RCC 7860 (cell line): ENCODE measurements at regions not wholly inside any gene's neighbourhood (a gene's known extent, or its start where the extent isn't known, plus 50 kb on each side); places are given as distances from the start of the nearest gene placed in this dataset.
"Not testable (repeated sequence)": the region's sequence is repeated elsewhere in the genome, so short reads cannot be mapped to it uniquely, and the experiment has no call there.

Experiments
- DNase-seq: peaks from one replicate; pipeline ENCODE4 v3.0.0-alpha.2; 2015; ENCODE audit warnings: low spot score
- FAIRE-seq: peaks from 2 replicates; lab custom pipeline; 2012; peaks lifted over from hg19 to GRCh38; lab: Jason Lieb, UNC

DNA sequence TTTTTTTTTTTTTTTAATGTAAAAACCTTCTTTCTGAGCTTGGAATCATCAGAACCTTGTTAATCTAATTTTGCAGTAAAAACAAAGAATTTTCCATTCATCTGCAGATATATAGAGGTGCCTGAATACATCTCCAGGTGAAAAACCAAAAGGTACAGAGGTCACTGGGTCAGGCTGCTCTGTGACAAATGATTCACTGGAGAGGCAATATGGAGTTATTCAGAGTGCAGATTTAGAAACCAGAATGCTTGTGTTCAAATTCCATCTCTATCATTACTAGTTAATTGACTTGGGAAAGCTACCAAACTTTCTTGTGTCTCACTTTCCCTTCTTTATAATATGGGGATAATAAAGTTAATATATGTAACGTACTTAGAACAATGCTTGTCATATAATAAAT lies 51.5 kb upstream of the C1orf53 start:
- DNase-seq = no peak
- no peak for FAIRE-seq

- DNase-seq = no peak
- FAIRE-seq = no peak
Observed at GRCh38 chr1:197850042-197850441, 52.4 kb upstream of the C1orf53 start.

- no peak for DNase-seq
Observed at GRCh38 chr1:197848350-197848749, 54.1 kb upstream of the C1orf53 start.

GRCh38 chr1:197845886-197846285 lies 56.5 kb upstream of the C1orf53 start:
- no peak for DNase-seq
- no peak for FAIRE-seq

More at GRCh38 chr1:197848350-197848749, 54.1 kb upstream of the C1orf53 start:
- no peak for FAIRE-seq

- no peak for FAIRE-seq
- no peak for DNase-seq
Observed at GRCh38 chr1:197844651-197845050, 57.8 kb upstream of the C1orf53 start.

DNA sequence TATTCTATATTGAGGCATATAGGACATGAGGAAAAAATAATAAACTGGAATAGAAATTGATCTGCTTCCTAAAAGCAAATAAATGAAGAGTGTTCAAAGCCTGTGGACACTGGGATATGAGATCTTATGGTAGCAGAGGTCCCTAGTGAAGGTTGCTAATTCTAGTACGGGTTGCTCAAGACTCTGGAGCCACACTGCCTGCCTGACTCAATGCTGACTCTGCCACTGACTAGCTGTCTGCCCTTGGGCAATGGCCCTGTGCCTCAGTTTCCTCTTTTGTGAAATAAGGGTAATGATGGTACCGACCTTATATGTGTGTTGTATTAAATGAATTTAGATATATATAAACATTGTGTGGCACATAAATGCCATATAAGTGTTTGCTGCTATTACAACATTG lies 59.0 kb upstream of the C1orf53 start:
- no peak for DNase-seq
- FAIRE-seq = no peak

DNA sequence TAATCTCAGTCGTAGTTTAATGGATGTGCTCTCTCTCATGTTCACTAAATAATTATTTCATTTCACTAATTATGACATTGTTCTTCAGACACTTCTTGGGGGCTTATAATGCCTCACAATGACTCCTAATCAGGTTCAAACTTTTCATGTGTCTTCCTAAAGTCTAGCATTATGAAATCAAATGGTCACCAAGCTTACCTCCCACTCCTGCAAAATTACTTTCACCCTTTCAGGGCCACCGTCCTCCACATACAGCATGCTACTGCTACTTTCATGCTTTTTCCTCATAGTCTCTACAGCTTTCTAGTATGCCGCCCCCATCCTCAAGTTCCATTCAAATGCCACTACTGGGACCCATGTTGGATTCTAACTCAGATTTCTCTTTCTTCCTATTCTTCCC lies 59.8 kb upstream of the C1orf53 start:
- no peak for DNase-seq
- no peak for FAIRE-seq

GRCh38 chr1:197841883-197842553 lies 60.4 kb upstream of the C1orf53 start:
- DNase-seq (no peak), FAIRE-seq (no peak)

GRCh38 chr1:197841158-197841557 lies 61.3 kb upstream of the C1orf53 start:
- no peak for DNase-seq
- no peak for FAIRE-seq

- FAIRE-seq, DNase-seq: not testable (repeated sequence)
Observed at GRCh38 chr1:197839786-197840185, 62.6 kb upstream of the C1orf53 start.

DNA sequence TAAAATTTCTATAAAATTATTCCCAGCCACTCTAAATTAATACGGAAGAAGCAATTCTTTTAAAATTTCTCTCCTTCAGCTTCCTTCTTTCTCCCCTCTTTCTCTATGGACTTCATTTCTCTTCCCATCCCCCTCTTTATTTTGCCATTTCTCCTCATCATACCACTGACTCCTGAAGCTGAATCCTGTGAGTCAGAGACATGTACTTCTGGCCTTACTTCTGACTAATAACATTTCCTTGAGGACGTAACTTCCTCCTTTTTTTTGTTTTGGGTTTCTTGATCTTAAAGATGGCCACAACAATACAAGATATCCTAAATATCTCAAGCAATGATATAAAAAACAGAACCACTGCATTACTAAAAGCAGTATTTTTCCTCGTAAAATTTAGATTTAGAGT lies 63.6 kb upstream of the DENND1B start:
- FAIRE-seq (peak; percentile 33), DNase-seq (peak; percentile 64)

DNA sequence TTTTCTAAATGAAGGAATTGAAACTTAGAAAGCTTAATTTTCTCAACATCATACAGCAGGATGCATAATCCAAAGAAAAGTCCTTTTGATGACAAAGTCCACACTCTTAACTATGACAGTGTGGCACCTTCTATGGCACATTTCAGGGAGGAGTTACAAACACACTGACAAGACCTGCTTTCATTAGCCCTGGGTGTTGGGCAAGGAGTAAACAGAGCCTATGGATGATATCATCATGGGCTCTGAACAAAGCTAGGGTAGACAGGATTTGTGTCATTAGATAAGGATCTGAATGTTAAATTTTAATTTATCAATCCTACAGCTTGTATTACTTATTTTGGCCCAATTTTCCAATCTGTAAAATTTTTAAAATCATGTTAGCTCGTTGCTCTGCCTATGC lies 62.6 kb upstream of the DENND1B start:
- no peak for FAIRE-seq

DNA sequence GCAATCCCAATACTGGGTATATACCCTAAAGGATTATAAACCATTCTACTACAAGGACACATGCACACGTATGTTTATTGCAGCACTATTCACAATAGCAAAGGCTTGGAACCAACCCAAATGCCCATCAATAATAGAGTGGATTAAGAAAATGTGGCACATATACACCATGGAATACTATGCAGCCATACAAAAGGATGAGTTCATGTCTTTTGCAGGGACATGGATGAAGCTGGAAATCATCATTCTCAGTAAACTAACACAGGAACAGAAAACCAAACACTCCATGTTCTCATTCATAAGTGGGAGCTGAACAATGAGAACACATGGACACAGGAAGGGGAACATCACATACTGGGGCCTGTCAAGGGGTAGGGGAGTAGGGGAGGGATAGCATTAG lies 61.1 kb upstream of the DENND1B start:
- not testable (repeated sequence) for DNase-seq, FAIRE-seq

More for the DNA sequence above, 62.6 kb upstream of the DENND1B start:
- DNase-seq = no peak

DNA sequence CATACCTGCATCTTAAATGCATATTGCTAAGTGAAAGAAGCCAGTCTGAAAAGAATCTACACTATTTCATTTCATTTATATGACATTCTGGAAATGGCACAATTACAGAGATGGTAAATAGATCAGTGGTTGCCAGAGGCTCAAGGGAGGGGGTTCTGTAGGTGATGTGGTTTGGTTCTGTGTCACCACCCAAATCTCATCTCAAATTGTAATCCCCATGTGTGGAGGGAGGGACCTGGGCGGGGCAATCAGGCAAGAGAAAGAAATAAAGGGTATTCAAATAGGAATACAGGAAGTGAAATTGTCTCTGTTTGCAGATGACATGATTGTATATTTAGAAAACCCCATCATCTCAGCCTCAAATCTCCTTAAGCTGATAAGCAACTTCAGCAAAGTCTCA lies 53.7 kb upstream of the DENND1B start:
- not testable (repeated sequence) for FAIRE-seq, DNase-seq

- DNase-seq = no peak
- no peak for FAIRE-seq
Observed at GRCh38 chr1:197825541-197825940, 50.3 kb upstream of the DENND1B start.
